B cell (primary cell): ENCODE measurements at regions not wholly inside any gene's neighbourhood (a gene's known extent, or its start where the extent isn't known, plus 50 kb on each side); places are given as distances from the start of the nearest gene placed in this dataset.

Experiments used
- CTCF ChIP-seq: fragments of 200-600 bp; IDR thresholded peaks from one replicate; pipeline ENCODE4 v1.8.0; 2022; ENCODE audit warnings: antibody characterized with exemption, mild to moderate bottlenecking
- EZH2 ChIP-seq: IDR thresholded peaks from 2 replicates; pipeline ENCODE4 v1.6.1; 2012; ENCODE audit warnings: borderline replicate concordance, low read depth, mild to moderate bottlenecking, moderate library complexity, low read length; ENCODE audit not compliant: insufficient read depth, poor library complexity, severe bottlenecking

GRCh38 chr13:65909501-65909900 lies 1320.6 kb downstream of the PCDH9 start:
- TF ChIP-seq CTCF (no peak), EZH2 (no peak)
